ENCODE measurements at regions not wholly inside any gene's neighbourhood (a gene's known extent, or its start where the extent isn't known, plus 50 kb on each side); places are given as distances from the start of the nearest gene placed in this dataset.
"Not testable (repeated sequence)": the region's sequence is repeated elsewhere in the genome, so short reads cannot be mapped to it uniquely, and the experiment has no call there.

DNA sequence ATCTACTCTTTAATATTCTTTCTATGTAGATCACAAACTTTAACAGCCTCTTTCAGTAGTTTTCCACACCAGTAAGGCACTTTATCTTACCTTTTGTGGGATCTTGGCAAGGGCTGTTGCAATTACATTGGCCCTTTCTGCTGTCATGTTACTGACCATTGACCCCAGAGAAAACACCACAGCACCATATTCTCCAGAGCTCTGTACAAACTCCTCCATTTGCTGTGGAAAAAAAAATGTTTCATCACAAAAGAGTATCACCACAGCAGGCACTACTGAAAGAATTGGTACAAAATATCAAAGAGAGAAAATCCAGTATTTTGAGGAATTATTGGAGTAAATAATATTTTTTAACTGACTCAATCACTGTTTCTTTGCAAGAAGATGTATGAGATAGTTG lies 62.3 kb upstream of the UGT2A3 start:
- DNase-seq (ENCODE audit: low read depth); H3K4me3 ChIP-seq (ENCODE audit: low read depth, low read length): not testable (repeated sequence)

- not testable (repeated sequence) for DNase-seq (ENCODE audit: low read depth); H3K4me3 ChIP-seq (ENCODE audit: low read depth, low read length)
Measured at GRCh38 chr4:69017986-69018385, 66.4 kb upstream of the UGT2A3 start.

DNA sequence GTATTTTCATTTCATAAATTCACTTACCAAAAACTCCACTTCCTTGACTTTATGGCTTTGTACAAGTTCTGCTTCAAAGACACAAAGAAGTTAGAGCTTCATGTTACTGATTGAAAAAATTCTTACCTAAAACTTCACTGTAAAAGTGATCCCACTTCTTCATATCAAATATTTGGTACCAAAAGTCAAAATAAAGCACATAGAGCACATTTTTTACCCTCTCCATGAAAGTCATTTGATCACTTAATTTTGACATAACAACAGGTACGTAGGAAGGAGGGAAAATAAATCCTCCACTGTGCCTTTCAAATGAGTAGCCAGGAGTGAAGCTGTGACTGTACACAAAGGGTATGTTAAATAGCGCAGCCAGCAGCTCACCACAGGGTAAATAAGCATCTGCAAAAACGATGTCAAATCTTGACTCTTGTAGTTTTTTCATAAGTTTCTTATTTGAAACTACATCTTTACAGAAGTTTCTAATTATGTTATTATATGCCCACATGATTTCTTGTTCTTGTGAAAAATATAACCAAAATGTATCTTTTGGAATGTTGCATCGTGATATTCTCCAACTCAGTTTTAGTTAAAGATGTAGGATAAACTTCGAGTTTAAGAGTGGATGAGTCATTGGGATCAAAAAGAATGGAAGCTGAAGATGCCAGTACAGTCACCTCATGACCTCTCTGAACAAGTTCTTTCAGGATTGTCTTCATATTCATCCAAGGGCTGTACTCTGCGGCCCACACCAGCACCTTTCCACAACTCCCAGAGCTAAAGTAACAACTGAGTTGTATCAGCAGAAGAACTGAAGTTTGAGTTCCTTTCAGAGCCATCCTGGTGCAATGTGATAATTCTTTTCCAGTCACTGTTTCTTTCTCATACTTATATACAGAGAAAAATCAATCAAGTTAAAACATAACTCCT lies 68.2 kb upstream of the UGT2A3 start:
- H3K4me3 ChIP-seq (ENCODE audit: low read depth, low read length); DNase-seq (ENCODE audit: low read depth): not testable (repeated sequence)

- DNase-seq (ENCODE audit: low read depth); H3K4me3 ChIP-seq (ENCODE audit: low read depth, low read length): not testable (repeated sequence)
Measured at GRCh38 chr4:69020462-69020807, 68.8 kb upstream of the UGT2A3 start.

- TF ChIP-seq, protein P1, sequence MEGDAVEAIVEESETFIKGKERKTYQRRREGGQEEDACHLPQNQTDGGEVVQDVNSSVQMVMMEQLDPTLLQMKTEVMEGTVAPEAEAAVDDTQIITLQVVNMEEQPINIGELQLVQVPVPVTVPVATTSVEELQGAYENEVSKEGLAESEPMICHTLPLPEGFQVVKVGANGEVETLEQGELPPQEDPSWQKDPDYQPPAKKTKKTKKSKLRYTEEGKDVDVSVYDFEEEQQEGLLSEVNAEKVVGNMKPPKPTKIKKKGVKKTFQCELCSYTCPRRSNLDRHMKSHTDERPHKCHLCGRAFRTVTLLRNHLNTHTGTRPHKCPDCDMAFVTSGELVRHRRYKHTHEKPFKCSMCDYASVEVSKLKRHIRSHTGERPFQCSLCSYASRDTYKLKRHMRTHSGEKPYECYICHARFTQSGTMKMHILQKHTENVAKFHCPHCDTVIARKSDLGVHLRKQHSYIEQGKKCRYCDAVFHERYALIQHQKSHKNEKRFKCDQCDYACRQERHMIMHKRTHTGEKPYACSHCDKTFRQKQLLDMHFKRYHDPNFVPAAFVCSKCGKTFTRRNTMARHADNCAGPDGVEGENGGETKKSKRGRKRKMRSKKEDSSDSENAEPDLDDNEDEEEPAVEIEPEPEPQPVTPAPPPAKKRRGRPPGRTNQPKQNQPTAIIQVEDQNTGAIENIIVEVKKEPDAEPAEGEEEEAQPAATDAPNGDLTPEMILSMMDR (conservative IDR thresholded peaks at IDR 0.05; ENCODE audit: low read depth, low read length) = peak; percentile 74
- H3K4me3 ChIP-seq (ENCODE audit: low read depth, low read length) = no peak overlapping the region
- DNase-seq (ENCODE audit: low read depth) = no peak
Measured at GRCh38 chr4:69025191-69025998, 70.9 kb upstream of the UGT2B7 start.

DNA sequence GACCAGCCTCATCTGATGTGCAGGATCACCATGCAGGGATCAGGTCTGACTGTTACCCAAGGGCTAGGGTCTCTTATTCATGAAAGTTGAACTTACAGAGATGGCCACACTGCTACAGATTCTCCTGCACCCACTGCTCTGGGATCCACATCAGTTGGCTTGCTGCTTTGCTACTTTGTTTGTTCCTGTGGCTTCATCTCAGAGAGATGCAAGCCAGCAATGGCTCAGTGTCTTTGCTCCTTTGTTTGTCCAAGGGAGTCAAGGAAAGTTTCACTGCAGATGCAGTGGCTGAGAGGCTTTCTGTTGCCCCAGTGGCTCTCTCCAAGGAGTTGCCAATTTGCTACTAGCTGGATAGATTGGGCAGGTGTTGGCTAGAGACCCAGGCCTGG lies 70.3 kb upstream of the UGT2B7 start:
- no peak for DNase-seq (ENCODE audit: low read depth)
- no peak overlapping the region for H3K4me3 ChIP-seq (ENCODE audit: low read depth, low read length)
- TF ChIP-seq, protein P1 (conservative IDR thresholded peaks at IDR 0.05; ENCODE audit: low read depth, low read length) = no peak

DNA sequence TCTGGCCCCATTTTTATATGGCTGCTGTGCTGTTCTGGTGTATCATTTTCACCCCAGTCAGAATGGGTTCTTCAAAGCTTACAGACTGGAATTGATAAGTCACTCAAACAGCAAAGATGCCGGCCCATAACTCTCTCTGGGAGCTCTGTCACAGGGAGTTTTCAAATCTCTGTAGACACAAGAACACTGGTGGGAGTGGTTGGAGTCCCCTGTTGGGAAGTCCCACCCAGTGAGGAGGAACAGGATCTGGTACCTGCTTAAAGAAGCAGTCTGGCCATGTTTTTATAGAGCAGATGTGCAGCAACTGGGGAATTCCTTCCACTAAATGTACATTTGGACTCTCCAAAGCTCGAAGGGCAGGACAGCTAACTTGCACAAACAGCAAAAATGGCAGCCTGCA lies 69.3 kb upstream of the UGT2B7 start:
- TF ChIP-seq, protein P1 (conservative IDR thresholded peaks at IDR 0.05; ENCODE audit: low read depth, low read length) = no peak
- DNase-seq (ENCODE audit: low read depth) = no peak
- no peak overlapping the region for H3K4me3 ChIP-seq (ENCODE audit: low read depth, low read length)

- no peak for DNase-seq (ENCODE audit: low read depth)
- TF ChIP-seq, protein P1 (conservative IDR thresholded peaks at IDR 0.05; ENCODE audit: low read depth, low read length) = no peak
- peak overlapping the region; percentile 21 for H3K4me3 ChIP-seq (ENCODE audit: low read depth, low read length)
Measured at GRCh38 chr4:69030326-69030725, 65.9 kb upstream of the UGT2B7 start.
